ENCODE measurements at regions not wholly inside any gene's neighbourhood (a gene's known extent, or its start where the extent isn't known, plus 50 kb on each side); places are given as distances from the start of the nearest gene placed in this dataset.
"Not testable (repeated sequence)": the region's sequence is repeated elsewhere in the genome, so short reads cannot be mapped to it uniquely, and the experiment has no call there.

DNA sequence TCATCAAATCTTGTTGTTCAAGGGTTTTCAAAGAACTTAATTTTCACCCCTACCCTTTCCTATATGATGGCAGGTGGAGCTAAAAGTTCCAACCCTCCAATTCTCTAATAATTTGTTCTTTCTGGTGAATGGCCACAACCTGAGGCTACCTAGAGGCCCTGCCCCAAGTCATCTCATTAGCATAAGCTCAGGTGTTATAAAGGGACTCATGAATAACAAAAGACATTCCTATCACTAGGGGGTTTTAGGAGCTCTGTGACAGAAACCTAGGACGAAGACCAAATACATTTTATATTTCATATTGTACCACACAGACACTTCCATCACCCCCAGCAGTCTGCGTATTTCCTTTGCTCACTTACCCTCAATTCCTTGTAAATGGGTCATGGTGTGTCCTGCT lies 483.6 kb upstream of the EPHA6 start:
- no peak for DNase-seq

DNA sequence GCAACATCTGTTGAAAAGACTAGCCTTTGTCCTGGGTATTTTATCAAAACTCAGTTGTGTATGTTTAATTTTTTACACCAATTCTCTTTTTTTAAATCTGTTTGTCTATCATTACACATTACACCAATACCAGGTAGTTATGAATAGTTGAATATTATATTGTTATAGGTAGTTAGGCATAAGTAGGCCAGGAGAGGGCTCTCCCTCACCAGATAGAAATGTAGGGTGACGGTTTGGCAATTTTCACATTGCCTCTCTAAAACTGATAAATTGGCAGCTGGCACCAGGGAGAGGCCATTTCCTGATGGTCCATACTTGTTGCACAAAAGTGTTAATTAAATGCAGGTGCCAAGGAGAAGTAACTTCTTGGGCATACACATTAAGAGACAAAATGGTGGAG lies 483.1 kb upstream of the EPHA6 start:
- peak; percentile 39 for DNase-seq

DNA sequence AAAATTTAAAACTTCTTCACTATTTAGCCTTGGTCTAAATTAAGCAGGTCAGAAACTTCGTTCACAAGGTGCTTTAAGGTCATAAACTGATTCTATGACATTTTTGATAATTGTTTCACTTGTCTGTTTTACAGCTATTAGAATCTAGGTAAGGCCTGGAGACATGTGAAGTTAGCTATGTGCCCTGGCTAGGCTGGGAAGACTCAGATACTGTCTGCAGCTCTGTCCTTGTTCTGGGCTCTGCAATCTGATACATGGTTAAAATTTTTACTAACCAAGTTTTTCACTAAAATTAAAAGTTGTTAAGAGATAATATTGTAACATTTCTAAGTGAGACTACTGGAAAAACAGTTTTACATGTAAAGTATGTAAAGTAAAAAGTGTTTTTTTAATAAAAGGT lies 479.6 kb upstream of the EPHA6 start:
- DNase-seq: no peak

DNA sequence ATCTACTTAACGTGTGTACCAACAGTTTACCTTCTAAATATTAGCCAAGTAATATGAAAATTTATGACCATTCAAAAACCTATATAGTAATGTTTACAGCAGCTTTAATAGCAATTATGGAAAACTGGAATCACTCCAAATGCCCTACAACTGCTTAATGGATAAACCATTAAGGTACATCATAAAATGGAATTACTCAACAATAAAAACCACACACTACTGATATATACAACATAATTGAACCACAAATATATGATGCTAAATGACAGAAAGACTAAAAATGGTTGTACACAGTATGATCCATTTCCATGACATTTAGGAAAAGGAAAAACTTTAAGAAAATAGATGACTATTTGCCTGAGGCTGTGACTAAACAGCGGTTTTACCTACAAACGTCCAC lies 467.1 kb upstream of the EPHA6 start:
- no peak for DNase-seq

DNA sequence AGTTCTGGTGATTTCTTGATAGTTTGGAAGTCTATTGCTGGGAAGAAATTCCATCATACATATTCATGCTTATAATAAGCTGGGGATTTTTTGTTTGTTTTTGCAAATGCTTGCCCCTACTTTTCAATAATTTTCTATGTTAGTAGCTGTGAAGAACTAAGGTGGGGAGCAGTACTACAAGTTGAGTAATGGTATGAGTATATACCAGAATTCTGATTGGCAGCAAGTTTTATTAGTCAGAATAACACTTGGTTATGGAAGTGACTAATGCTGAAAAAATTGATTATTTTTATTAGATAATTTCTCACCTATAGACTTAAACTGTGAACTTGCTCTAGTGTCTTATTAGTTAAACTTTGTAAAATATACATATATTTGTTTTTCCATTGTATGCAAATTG lies 462.8 kb upstream of the EPHA6 start:
- peak; percentile 4 for DNase-seq

DNA sequence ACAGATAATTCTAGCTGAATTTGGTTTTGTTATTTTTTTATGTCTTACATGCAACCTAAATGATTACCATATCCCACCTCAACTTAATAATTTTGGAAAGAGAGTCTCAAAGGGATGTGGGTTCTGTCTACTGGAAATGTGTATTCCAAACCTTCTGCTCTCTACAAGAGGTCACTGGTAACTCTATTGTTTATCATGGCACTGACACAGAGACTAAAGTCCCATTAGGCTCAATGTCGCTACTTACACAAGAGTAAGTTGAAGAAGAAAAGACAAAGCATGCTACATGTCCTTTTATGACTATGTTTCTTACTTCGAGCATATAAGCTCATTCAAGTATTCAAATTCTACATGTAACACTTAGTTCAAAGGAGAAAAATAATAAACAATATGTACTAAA lies 460.3 kb upstream of the EPHA6 start:
- DNase-seq: no peak

DNA sequence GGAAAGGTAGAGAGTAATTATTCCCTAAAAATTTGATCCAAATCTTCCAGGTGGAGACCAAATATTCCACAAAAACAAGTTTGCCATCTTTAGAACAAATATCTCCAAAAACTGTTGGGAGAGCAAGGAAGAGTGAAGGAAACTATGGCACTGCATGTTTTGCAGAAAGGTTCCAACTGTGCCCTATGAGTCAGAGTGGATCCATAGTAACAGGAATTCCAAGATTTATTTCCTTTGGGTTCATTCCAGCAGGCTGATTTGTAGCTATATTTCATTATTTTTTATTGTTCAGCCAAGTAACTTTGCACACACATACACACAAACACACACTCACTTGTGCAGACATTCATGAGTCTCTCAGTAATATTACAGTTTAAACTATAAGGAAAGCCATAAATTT lies 459.7 kb upstream of the EPHA6 start:
- peak; percentile 54 for DNase-seq

DNA sequence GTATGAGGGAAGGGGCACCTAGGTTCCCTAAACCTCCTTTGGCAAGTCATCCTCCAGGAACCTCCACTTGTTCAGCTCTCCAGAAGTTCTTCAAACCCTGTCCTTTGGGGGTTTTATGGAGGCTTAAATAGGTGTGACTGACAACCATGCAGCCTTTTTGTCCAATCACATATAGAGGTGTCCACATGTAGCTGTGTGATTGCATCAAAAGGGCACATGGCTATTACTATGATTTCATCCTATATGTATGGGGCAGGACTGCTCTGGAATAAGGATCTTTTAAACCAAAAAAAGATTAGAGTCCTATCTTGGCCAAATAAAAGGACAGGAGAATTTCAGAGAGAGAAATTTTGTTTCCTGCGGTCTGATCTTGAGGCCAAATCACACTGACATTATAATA lies 453.2 kb upstream of the EPHA6 start:
- DNase-seq: no peak

DNA sequence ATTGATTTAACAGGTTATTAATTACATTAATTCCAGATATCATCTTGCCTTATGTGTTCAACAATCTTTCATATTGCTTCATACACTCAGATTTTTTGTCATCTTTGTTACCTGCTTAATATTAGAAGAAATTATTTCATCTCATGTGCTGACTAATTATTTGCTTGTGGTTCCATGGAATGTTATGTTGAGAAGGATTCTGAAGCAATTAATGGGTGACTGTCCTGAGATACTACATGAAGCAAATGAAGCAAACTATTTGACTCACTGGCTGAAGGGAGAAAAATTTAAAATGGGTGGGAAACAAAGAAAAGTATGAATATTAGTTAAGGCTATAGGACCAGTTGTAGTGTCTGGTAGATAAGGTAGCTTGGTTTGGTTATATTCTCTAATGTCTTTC lies 443.8 kb upstream of the EPHA6 start:
- DNase-seq: no peak

DNA sequence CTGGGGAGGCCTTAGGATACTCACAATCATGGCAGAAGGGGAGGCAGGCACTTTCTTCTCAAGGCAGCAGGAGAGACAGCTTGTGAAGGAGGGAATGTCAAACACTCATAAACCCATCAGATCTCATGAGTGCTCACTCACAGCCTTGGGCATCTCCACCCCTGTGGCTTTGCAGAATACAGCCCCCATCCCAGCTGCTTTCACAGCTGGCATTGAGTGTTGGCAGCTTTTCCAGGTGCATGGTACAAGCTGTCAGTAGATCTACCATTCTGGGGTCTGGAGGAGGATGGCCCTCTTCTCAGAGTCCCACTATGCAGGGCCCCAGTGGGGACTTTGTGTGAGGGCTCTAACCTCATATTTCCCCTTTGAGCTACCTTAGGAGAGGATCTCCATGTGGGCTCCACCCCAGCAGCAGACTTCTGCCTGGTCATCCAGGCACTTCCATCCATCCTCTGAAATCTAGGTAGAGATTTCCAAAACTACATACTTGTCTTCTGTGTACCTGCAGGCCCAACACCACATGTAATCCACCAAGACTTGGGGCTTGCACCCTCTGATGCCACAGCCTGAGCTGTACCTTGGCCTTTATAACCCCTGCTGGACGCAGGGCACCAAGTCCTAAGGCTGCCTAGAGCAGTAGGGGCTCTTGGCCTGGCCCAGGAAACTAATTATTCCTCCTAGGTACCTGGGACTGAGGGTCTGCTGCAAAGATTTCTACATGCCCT lies 404.2 kb upstream of the EPHA6 start:
- no peak for DNase-seq

DNA sequence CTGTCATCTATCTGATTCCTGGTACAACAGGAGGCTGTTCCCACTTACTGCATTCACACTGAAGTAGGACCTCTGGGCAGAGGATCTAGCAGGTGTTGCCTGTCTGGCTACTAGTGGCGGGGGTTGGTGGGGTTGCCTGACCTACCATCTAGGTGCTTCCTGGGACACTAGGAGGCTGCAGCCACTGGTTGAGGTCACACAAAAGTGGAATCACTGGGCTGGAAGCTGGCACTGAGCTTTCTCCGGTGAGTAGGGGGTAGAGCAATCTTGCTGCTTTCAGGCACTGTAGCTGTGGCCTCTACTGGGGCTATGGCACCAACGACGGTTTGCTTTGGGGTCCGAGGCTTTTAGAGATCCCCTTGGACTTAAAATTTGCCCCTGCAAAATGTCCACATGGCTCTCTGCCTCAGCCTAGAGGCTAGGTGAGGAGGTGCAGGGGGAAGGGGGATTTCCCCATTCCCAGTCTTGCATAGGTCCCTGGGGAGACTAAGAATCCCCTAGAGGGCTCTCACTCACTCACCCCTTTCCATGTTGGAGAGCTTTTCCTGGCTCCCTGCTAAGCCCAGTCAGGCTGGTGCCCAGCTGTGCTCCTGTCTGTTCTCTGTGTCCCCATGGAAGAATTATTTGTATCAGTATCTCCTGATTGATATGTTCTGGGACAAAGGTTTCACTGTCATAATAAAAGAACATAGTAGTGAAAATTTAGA lies 397.7 kb upstream of the EPHA6 start:
- no peak for DNase-seq

DNA sequence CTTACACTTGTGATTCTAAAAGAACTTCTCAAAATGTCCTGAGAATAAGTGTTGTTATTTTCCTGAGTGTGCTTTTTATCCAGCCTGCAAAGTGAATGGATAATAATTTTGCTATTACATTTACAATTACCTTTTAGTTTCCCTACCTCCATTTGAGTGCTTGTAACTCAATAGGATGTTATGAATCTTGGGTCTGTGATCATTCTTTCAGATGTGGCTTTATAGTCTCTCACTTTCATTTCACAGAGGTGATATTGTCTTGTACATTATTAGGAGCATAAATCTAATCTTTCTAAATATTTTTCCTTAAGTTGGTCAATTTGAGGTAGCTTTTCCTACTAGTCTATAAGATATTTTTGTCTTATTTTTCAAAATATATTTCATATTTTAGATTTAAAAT lies 386.3 kb upstream of the EPHA6 start:
- no peak for DNase-seq

DNA sequence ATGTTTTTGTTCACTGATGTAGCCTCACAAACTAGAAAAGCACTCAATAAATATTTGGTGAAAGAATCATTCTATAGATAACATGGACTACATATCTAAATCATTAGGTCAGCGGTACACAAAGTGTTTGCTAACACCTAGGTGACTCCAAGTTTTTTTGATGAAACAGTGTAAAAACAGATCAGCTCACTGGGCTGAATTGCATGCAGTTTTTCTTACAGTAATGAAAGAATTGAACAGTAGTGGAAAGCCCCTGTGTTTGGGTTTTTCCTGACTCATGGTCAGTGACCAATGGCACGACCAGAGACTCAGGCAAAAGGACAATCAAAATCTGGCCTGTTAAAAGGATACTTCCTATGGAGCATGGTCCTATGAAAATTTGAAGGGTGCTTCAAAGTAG lies 384.3 kb upstream of the EPHA6 start:
- no peak for DNase-seq

DNA sequence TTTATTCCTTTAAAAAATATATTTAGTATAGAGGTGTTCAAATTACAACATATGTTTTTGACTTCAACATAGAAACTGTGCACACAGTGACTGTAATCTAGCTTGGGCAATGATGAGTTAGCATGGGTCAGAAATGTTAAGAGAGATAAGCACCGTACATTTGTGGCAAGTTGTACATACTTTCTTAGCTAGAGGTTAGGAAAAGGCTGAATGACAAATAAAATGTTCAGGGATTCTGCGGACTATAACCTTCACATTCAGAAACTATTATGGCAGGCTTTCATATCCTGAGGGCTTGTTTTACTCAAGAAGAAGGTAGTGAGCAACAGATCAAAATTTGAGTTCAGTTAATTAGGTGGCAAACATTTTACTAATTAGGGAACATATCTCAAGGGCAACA lies 379.7 kb upstream of the EPHA6 start:
- no peak for DNase-seq

DNA sequence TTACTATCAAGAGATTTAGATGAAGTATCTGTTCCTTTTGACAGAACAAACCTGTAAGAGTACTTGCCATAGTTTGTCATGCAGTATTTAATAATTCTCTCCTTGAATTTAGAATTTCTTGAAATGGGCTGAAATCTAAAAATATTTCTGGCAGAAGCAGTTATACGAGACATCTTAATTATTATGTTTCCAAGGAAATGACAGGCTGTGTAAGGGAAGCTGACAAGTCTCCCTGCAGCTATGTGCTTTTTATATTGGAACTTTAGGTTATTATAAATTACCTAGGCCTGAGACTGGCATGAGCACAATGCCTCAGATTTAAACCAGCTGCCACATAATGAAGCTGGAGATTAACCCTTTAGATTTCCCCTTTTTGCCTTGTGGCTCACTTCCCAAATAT lies 365.0 kb upstream of the EPHA6 start:
- DNase-seq: no peak

DNA sequence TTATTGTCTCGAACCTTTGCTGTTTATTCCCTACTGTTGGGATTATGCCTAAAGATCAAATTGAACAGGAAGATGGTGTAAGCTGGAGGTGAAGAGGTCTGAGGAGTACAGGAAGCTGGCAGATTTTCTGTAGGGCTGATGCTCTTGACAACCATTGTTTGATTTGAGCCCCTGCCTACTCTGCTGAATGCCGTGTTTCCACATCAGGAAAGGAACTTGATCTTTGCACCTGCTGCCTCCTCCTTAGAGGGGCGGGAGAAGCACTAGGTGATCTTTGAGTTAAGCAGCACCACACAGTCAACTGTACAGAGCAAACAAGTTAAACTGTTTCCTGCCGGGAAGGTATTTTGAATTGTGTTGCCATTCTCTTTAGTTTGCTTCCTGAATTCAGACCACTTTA lies 364.6 kb upstream of the EPHA6 start:
- peak; percentile 75 for DNase-seq

DNA sequence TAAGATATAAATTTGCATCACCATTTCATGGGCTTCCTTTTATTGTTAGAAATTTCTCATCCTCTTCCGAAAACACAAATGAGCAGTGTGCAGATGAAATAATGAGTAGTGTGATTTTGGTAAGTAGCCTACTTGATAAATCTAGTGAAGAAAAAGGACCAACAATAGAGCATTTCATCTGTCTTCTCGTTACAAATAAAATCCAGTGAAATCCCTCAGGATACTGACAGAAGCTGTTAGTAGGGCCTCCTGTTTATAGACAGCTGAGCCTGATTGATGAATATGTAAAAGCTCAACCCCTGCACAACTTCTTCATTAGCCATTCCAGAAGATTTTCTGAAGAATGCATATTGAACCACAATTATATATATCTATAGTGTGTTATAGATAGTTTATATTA lies 363.7 kb upstream of the EPHA6 start:
- no peak for DNase-seq

DNA sequence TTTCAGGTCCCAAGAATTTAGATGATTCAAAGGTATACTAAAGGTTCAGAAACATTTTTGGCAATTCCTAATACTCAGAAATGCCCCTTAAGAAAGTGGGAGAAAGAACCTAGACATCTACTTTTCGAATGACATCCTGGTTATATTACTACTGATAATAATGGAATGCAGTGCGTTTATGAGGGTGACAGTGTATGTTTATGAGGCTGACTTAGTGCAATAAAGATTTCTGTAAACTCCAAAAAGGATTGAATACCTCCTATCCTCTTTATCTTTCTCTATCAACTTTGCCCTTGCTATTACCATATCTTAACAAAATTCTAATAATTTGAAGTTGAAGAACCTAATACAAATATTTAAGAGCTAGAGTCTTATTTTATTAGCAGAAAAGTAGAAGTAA lies 348.9 kb upstream of the EPHA6 start:
- no peak for DNase-seq

DNA sequence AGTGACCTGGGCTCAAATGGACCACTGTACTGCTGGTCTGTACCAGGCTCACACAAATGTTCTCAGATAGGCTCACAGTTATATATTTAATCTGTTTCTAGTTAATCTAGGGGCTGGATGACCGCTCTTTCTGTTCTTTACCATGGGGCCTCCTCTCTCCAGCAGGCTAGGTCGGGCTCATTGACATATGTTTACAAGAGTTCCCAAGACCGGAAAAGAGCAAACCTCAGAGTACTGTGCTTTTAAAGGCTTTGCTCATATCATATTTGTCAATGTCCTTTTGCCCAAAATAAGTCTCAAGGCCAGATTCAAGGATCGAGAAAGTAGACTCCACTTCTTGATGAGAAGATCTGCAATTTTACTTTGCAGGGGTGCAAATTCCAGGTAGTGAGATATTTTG lies 348.0 kb upstream of the EPHA6 start:
- no peak for DNase-seq

DNA sequence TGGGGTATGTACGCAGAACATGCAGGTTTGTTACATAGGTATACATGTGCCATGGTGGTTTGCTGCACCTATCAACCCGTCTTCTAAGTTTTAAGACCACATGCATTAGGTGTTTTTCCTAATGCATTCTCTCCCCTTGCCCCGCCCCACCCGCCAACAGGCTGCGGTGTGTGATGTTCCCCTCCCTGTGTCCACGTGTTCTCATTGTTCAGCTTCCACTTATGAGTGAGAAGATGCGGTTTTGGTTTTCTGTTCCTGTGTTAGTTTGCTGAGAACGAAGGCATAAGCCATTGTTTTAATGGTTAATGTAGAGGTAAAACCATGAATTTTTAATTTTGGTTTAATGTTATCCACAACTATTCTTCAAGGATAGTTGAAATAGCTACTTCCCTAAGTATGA lies 346.8 kb upstream of the EPHA6 start:
- DNase-seq: no peak

DNA sequence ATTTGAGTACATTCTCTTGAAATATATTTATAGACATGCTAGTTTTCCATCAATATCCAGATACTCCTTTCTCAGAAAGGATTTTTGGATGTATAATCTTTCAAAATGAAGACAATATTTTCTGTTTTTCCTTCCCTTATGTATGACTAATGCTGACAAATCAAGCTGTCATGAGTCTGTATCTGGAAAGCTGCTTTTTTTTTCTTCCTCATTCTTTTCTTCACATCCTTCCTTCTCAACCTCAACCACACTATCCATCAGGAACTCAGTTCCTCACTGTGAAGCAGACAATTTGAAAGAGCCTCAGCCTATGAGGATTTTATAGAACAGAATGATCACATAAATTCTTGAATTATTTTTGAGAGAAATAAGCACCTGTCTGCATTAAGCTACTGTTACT lies 335.9 kb upstream of the EPHA6 start:
- no peak for DNase-seq

DNA sequence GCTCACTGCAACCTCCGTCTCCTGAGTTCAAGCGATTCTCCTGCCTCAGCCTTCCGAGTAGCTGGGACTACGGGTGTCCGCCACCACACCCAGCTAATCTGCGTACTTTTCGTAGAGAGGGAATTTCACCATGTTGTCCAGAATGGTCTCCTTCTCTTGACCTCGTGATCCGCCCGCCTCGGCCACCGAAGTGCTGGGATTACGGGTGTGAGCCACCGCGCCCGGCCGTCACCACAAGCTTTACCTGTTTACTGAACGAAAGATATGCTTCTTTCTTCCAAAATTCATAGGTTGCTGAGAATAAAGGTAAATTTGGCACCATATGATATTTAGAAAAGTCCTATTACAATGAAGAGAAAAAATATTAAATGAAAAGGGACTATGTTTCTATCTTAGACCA lies 333.5 kb upstream of the EPHA6 start:
- DNase-seq: no peak

DNA sequence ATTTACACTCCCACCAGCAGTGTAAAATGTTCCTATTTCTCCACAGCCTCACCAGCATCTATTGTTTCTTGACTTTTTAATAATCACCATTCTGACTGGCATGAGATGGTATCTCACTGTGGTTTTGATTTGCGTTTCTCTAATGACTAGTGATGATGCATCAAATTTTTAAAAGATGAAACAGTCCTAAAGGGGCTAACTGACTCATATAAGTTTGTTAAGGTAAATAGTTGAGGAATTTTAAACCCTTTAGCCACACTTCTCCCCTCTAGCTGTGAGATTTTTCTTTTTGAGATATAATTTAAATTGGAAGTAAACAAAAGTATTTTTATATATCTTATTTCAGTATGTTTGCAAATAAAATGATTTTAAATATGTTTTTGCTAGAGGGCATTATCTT lies 331.2 kb upstream of the EPHA6 start:
- not testable (repeated sequence) for DNase-seq

DNA sequence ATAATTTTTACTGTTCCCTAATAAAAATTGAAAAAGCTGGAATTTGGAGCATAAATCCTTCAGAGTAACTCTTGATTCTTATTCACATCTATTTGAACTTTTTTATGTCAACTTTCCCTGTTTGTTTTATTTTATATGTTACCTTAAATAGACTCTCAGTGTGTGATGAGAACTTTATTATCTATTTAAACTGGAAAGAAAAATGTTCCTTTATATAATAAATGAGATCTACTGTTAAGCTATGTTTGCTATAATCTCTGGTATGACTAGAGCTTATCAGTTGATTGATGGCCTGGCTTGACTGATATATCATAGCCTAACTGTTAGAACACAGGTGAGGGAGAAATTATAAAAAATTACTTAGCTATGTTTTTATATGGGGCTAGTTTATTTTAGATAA lies 330.6 kb upstream of the EPHA6 start:
- no peak for DNase-seq

DNA sequence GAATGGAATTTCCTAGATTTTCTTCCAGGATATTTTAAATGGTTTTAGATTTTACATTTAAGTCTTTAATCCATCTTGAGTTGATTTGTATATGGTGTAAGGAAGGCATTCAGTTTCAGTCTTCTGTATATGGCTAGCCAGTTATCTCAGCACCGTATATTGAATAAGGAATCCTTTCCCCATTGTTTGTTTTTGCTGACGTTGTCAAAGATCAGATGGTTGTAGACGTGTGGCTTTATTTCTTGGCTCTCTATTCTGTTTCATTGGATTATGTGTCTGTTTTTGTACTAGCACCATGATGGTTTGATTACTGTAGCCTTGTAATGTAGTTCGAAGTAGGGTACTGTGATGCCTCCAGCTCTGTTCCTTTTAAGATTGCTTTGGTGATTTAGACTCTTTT lies 325.7 kb upstream of the EPHA6 start:
- no peak for DNase-seq

Data from dermis blood vessel endothelial cell (primary cell).